HG03095 (cell line): ENCODE measurements at regions not wholly inside any gene's neighbourhood (a gene's known extent, or its start where the extent isn't known, plus 50 kb on each side); places are given as distances from the start of the nearest gene placed in this dataset.

Experiments
- ATAC-seq: cut with Tn5 transposase; IDR thresholded peaks from one replicate; pipeline ENCODE4 v1.9.1; 2021; ENCODE audit warnings: moderate library complexity; ENCODE audit not compliant: unreplicated experiment

DNA sequence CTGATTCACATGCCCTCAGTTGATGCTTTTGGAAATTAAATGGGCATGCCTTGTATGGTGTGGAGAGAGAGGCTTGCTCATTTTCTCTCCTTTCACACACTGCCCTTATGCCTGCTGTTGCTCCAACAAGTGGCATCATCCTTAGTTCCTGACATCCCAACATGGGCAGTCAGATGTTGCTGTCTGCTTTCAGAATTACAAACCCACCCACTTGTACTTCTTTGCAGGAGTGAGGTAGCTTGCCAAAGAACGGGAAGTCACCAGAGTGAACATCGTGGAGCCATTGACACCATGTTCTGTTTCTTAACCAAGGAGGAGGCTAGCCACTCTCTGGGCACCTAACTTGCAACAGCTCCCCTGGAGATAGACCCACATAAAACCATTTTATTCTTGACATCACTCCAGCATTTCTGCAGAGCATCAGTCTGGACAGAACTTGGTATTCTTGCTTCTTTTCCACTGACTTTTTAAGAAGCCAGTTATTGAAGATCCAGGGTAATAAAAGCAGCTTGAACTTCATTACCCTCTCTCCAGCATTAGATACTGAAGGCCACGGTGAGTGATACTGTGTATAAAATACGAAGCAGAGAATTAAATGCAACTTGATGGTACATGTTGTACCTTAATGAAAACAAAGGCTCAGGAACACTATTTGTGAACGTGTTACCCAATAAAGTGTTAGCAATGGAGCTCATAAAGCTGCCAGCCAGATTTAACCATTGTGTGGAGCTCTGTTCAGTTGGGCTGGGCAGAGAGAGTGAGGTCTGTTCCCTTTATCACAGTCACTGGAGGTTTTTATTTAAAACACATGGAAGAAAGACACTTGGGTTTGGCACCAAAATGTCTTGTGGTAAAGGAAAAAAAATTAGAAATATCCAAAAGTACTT is 195.8 kb upstream of the HABP2 start:
- ATAC-seq, result no peak

- no peak for ATAC-seq
Measured at GRCh38 chr10:113357681-113358300, 195.1 kb upstream of the HABP2 start.

DNA sequence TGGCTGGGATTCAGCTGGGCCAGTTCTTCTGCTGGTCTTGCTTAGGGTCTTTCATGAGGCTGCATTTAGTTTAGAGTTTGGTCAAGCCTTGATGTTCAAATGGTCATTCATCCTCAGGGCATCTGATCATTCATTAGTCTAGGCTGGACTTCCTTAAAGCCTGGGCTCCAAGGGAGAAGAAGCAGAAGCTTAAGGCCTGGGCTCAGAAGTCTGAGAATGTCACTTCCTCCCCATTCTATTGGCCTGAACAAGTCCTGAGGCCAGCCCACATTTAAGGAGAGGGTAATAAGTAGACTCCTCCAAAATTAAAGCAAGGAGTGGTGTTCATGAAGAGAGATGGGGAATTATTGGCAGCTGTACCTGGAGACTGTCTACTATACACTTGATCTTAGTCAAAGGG is 193.2 kb upstream of the HABP2 start:
- no peak for ATAC-seq

GRCh38 chr10:113360870-113361269 is 192.0 kb upstream of the HABP2 start:
- no peak for ATAC-seq

DNA sequence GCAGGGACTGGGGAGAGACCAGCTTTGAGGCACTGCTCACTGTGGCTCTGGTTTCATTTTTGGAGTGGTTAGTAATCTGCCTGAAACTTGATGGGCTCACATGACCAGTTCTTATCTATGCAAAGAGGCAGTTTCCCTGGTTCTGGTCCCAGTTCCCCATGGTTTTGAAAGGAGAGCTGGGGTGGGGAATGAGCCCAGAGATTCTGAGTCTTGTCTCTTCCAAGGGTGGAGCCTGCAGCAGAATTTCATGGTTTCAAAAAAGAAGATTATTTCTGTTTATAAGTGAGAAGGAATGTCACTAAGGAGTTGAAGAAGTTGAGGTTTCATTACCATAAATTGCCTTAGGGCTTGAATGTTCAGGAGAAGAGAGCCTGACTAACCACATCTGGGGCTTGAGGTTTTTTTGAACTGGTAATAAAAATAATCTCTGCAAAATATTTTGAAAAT is 190.2 kb upstream of the HABP2 start:
- no peak for ATAC-seq

- ATAC-seq, result no peak
Measured at GRCh38 chr10:113364227-113364626, 188.6 kb upstream of the HABP2 start.

DNA sequence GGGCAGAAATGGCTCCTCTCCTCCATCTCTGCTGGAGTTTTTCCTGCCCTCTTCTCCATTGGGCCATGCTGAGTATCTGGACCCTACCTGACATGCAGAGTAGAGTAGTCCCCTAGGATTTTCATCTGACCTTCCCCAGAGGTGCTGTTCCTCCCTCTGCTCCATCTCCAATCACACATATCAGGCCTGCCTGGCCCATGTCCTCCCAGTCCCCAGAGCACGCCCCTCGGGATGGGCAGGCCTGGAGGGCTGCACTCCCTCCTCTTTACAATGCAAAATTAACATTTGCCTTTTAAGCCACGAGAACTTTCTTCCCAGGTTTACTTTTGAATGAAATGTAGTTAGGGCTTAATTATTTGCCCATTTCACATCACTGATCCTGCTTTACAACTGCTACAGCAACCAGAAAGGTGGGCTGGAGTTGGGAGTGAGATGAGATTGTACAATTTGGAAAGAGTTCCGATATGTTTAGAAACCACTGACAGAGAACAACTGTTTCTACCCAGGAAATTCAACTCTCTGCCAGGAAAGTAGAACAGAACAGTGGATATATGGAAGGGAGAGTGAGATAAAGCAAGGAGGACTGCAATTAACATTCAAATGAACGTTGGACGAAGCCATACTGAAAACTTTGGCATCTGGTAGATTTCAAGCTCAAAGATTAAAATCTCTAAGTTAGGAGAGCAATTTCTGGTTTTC is 184.0 kb upstream of the HABP2 start:
- ATAC-seq, result no peak

DNA sequence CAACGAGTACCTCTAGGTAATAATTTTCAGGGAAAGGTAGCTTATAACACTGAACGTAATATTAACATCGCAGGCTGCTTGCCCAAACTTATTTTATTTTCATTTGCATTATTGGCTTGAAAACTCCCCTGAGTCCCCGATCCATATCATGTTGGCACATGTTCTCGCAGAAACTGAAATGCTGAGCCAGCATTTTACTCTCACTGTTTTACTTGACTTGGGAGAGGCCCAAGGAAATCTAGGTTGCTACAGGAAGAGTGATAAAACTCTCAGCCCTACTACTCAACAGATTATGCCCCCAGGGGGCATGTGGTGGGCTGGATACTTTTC is 183.5 kb upstream of the HABP2 start:
- no peak for ATAC-seq

DNA sequence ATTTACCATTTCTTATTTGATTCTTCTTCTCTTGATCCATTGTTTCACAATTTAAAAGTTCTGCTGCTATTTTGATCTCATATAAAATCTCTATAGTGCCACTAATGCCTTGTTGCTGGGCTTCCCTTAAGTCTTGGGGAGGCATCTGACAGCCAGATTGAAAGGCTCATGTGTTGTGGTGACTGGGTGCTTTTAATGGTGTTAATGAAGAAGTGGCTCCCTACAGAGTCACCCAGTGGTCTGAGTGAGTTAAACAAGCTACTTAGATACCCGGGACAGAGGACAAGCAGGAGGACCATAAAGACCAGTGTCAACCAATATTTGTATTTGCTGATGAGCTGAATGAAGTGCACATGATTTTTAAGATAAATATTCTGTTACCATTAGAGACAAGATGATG is 176.4 kb upstream of the HABP2 start:
- no peak for ATAC-seq

- no peak for ATAC-seq
Measured at GRCh38 chr10:113379091-113379490, 173.8 kb upstream of the HABP2 start.

- ATAC-seq, result no peak
Measured at GRCh38 chr10:113381416-113381815, 171.4 kb upstream of the HABP2 start.

DNA sequence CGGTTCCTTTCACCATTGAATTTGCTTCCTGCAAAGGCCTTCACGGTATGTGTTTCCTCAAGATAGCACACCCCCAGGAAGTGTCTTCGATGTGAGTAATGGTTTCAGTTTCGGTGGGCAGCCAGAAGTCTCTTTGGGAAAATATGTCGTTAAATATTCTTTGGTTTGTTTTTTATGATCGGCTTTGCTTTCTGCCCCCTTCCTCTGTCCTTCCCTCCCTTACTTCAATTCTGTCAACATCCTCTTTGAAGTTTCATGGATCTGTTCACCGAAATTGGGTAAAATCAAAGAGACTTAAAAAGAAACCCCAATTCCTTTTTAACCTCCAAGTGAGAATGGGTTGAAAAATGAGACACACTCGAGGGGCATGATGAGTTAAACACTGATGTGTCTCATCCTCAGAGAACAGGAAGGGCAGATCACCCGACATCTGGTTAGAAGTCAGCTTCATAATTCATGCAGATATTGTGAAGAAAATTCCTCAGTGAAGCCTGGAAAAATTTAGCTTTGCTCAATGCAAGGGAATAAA is 170.8 kb upstream of the HABP2 start:
- ATAC-seq, result no peak

GRCh38 chr10:113382691-113383090 is 170.2 kb upstream of the HABP2 start:
- ATAC-seq, result no peak

DNA sequence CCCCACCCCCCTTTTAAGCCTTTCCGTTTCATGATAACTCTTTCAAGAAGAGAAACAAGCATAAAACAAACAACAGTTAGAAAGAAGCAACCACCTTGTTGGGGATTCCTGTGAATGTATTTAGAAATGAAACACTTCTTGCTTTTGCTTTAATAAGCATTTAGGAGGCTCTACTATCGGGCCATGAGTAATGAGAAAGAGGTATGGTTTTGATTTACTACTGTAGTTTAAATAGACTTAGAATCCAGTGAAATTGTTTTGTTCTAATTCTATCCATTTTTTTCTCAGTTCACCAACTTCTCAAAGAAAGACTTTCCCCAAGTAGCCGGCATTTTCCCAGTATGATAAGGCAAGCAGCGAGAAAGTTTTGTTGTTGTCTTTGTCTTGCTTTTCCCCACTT is 168.7 kb upstream of the HABP2 start:
- no peak for ATAC-seq

GRCh38 chr10:113385021-113385999 is 167.5 kb upstream of the HABP2 start:
- ATAC-seq, result no peak

DNA sequence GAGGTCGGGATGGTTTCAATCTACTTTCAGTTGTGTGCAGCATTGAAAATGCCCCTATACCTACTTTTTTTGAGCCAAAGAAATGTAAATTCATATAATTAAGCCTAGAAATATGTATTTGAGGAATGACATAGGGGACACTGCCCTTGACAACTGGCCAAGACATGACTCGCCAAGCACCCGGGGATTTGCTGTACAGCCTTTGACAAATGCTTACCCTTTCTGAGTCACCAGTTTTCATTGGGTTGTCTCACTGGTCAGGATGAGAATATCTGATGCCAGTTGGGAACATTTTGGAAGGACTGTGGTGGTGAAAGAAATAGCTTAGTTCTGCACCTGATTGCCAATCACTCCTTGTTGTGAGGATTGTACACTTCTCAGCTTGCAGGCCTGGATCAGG is 166.8 kb upstream of the HABP2 start:
- ATAC-seq, result no peak

DNA sequence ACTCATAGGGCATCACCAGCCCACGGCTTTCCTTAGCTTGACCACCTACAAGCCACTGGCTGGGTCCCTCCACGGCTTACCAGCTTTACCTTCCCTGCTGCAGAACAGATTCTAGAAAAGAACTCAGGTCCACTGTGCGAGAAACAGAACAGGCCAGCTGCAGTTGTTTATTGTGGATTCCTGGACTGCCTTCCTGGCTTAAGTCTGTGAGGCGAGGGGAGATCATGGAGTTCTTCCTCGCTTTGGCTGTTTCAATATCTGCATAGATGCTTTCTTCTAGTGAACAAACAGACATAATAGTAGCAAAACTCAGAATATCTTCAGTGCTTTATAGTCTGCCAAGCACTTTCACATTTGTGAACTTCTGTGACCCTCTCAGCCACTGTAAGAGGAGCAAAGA is 162.9 kb upstream of the HABP2 start:
- no peak for ATAC-seq

DNA sequence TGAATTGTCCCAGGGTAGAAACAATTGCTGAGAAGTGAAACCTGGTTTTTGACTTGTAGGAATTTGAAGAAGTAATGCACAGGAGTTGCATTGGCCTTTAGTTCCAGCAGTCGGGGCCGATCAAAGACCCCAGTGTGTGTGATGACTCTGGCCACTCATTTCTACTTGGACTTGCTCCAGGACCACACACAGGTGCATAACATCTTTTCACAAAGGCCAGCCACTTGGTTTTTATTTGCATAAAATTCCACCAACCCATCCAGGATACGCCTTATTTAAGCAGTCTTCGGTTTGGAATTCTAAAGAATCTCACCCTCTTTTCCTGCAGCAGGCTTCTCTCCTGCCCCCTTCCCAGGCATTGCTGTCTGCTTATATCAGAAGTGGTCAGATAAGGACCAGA is 162.0 kb upstream of the HABP2 start:
- ATAC-seq, result no peak

- ATAC-seq, result no peak
Measured at GRCh38 chr10:113397047-113397446, 155.8 kb upstream of the HABP2 start.

DNA sequence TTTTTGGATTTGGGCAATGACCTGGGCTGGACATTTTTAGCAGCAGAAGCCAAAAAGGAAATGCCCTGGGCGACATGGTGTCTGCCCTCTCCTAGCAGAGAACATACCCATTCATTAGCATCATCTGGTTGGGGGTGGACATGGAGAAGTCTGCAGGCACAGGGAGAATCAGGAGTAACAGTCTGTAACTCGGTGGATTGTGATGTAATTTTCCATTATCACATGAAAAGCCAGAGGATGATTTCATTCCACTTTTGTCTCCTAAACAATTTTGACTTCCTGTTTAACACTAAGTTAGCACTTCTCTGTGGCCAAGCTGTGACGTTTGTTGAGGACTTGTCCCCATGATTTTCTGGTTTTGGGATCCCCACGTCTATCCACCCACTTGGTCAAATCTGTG is 153.8 kb upstream of the HABP2 start:
- no peak for ATAC-seq

DNA sequence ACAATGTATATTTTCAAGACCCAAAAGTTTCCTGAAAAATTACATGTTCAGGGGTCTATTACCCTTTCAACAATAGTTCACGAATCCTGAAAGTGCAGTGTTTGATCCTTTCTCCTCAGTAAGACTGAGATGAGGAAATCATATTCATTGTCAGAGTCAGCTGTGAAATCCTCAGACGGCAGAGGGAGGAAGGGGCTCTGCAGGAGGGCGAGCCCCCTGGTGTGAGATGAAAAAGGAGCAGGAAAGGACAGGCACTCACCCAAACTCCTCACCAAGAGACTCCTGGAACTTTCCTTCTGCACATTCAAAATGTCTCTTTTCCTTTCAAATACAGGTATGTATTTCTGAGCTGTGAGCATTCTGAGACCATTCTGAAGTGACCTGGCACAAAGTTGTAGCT is 150.3 kb upstream of the HABP2 start:
- ATAC-seq, result no peak
